ENCODE measurements at regions not wholly inside any gene's neighbourhood (a gene's known extent, or its start where the extent isn't known, plus 50 kb on each side); places are given as distances from the start of the nearest gene placed in this dataset.

DNA sequence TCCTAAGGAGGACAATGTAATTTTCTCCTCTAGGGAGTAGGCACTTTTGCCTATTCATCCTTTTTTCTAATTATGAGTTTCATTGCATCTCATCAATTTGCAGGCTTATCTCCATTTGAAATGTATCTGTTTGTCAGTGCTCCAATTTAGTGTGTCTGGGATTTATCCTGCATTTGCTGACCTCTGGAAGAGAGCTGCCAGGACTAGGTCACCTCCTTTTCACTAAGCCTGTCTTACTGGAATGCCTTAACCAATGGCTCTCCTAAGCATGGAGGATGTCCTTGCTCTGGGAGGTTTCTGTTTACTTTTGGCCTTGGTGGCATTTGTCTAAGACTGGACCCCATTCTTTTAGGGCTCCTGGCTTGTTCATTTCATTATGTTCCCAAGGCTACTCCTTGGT lies 261.5 kb downstream of the NEBL start:
- Histone ChIP-seq H3K27ac (ENCODE audit: low read depth, low read length) (peak overlapping the region; percentile 3), H3K4me3 (ENCODE audit: low read depth in 1 of 5, low read length in 5 of 5) (no peak overlapping the region), H3K27me3 (ENCODE audit: control insufficient read depth in 5 of 5, insufficient read depth in 4 of 5, low read length in 5 of 5) (no peaks in the 10 kb centered on the region), H3K9ac (ENCODE audit: low read length in 5 of 5) (no peak overlapping the region), H3K36me3 (ENCODE audit: control insufficient read depth in 5 of 5, insufficient read depth in 5 of 5, low read length in 5 of 5) (no peaks in the 10 kb centered on the region), H3K4me1 (ENCODE audit: control insufficient read depth in 5 of 5, insufficient read depth in 5 of 5, low read length in 5 of 5) (peaks cover 0 to 25% (median 0%) of the 10 kb centered on the region in 5 donors), H3K9me3 (ENCODE audit: control insufficient read depth in 5 of 5, low read length in 5 of 5) (no peaks in the 10 kb centered on the region)

DNA sequence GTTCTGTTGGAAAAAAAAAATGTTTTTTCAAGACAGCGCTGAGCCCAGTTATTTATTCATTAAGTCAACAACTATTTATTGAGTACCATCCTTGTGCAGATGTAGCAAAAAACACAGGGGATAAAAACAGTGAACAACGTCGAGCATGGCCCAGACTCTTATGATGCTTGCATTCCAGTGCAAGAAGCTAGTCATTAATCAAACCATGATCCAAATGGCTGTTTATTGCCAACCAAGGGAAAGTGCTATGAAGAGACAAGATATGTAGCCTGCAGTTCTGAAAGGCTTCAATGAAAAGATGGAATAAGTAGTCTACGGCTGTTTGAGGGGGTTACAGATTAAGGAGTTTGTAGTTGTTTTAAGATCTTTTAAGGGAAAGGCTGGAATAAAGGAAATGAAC lies 262.3 kb downstream of the NEBL start:
- Histone ChIP-seq H3K27ac (ENCODE audit: low read depth, low read length) (peak overlapping the region; percentile 3), H3K9me3 (ENCODE audit: control insufficient read depth in 5 of 5, low read length in 5 of 5) (no peaks in the 10 kb centered on the region)

DNA sequence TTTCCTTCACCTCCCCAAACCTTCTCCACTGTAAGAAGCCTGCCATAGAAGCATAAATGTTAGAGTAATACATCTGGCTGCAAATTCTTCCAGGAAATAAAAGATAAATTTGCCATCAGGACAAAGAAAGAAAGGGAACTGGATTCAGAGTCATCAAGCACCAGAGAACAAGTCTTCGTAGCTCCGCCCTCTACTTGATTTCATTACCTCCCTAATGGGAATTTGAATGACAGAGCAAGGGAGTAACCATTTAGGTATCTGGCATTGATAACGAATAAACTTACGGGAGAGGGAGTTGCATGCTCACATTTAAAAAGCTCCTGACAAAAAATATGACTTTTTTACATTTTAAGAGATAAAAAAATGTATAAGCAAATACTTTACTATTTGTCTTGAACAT lies 263.4 kb downstream of the NEBL start:
- no peak overlapping the region for H3K9ac ChIP-seq (ENCODE audit: low read length in 5 of 5)
- no peaks in the 10 kb centered on the region for H3K36me3 ChIP-seq (ENCODE audit: control insufficient read depth in 5 of 5, insufficient read depth in 5 of 5, low read length in 5 of 5)
- H3K4me3 ChIP-seq (ENCODE audit: low read depth in 1 of 5, low read length in 5 of 5), result no peak overlapping the region
- no peak overlapping the region for H3K27ac ChIP-seq (ENCODE audit: low read depth, low read length)
- no peaks in the 10 kb centered on the region for H3K27me3 ChIP-seq (ENCODE audit: control insufficient read depth in 5 of 5, insufficient read depth in 4 of 5, low read length in 5 of 5)
- H3K9me3 ChIP-seq (ENCODE audit: control insufficient read depth in 5 of 5, low read length in 5 of 5), result no peaks in the 10 kb centered on the region
- H3K4me1 ChIP-seq (ENCODE audit: control insufficient read depth in 5 of 5, insufficient read depth in 5 of 5, low read length in 5 of 5), result peaks cover 0 to 25% (median 0%) of the 10 kb centered on the region in 5 donors

More for the DNA sequence above, 262.3 kb downstream of the NEBL start:
- Histone ChIP-seq H3K36me3 (ENCODE audit: control insufficient read depth in 5 of 5, insufficient read depth in 5 of 5, low read length in 5 of 5) (no peaks in the 10 kb centered on the region), H3K4me1 (ENCODE audit: control insufficient read depth in 5 of 5, insufficient read depth in 5 of 5, low read length in 5 of 5) (peaks cover 0 to 25% (median 0%) of the 10 kb centered on the region in 5 donors), H3K9ac (ENCODE audit: low read length in 5 of 5) (no peak overlapping the region), H3K27me3 (ENCODE audit: control insufficient read depth in 5 of 5, insufficient read depth in 4 of 5, low read length in 5 of 5) (no peaks in the 10 kb centered on the region), H3K4me3 (ENCODE audit: low read depth in 1 of 5, low read length in 5 of 5) (no peak overlapping the region)

DNA sequence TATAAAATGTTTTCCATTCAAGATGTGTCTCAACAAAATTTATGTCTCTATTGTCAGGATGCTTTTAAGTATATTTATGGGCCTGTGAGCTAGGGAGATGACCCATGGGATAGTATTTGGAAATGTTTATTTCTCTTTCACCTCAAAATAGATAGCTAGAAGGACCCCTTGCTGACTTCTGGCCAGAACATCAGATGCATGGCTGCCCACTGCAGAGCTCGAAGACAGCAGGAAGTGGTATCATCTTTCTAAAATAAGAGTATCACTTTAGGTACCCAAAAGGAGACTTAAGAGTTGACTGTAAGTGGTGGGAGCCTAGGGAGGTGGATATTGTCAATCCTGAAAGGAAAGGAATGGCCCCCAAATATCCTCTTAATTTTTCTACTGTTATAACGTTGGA lies 264.4 kb downstream of the NEBL start:
- Histone ChIP-seq H3K4me3 (ENCODE audit: low read depth in 1 of 5, low read length in 5 of 5) (no peak overlapping the region), H3K36me3 (ENCODE audit: control insufficient read depth in 5 of 5, insufficient read depth in 5 of 5, low read length in 5 of 5) (no peaks in the 10 kb centered on the region), H3K27ac (ENCODE audit: low read depth, low read length) (no peak overlapping the region), H3K4me1 (ENCODE audit: control insufficient read depth in 5 of 5, insufficient read depth in 5 of 5, low read length in 5 of 5) (peaks cover 0 to 25% (median 0%) of the 10 kb centered on the region in 5 donors), H3K9ac (ENCODE audit: low read length in 5 of 5) (no peak overlapping the region), H3K9me3 (ENCODE audit: control insufficient read depth in 5 of 5, low read length in 5 of 5) (no peaks in the 10 kb centered on the region), H3K27me3 (ENCODE audit: control insufficient read depth in 5 of 5, insufficient read depth in 4 of 5, low read length in 5 of 5) (no peaks in the 10 kb centered on the region)

DNA sequence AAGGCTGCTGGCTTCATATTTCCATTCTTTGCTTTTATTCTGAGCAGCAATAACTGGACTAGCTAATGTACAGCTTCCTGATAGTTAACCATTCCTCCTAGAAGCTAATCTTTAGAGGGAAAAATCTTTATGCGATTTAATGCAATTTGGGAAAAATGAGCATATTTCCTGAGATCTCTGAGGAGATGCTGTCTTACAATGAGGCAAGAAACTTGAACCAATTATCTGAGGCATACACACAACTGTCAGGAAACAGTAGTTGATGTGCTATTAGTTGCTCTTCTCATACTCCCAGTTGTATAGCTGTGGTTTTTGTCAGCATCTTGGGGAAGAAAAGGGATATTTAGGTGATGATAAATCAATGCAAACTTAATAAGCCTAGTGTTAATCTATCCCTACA lies 265.9 kb downstream of the NEBL start:
- Histone ChIP-seq H3K27me3 (ENCODE audit: control insufficient read depth in 5 of 5, insufficient read depth in 4 of 5, low read length in 5 of 5) (no peaks in the 10 kb centered on the region), H3K27ac (ENCODE audit: low read depth, low read length) (no peak overlapping the region), H3K4me3 (ENCODE audit: low read depth in 1 of 5, low read length in 5 of 5) (no peak overlapping the region), H3K9me3 (ENCODE audit: control insufficient read depth in 5 of 5, low read length in 5 of 5) (no peaks in the 10 kb centered on the region), H3K9ac (ENCODE audit: low read length in 5 of 5) (no peak overlapping the region), H3K36me3 (ENCODE audit: control insufficient read depth in 5 of 5, insufficient read depth in 5 of 5, low read length in 5 of 5) (no peaks in the 10 kb centered on the region), H3K4me1 (ENCODE audit: control insufficient read depth in 5 of 5, insufficient read depth in 5 of 5, low read length in 5 of 5) (peaks cover 0 to 25% (median 0%) of the 10 kb centered on the region in 5 donors)

DNA sequence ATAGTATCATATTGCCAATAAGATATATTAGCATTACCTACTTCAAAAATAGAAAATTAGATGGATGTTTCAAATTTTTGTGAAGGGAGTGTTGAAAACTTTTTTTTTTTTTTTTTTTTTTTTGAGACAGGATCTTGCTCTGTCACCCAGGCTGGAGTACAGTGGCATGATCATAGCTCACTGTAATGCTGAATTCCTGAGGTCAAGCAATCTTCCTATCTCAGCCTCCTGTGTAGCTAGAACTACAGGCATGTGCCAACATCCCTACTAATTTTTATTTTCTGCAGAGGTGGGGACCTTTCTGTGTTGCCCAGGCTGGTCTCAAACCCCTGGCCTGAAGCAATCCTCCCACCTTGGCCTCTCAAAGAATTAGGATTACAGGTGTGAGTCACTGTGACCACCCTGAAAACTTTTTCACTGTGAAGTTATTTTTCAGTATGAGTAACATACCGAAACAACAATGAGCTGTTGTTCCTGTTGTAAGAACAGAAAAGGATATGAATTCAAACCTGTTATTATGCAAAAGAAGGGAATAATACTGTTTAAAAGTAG lies 266.9 kb downstream of the NEBL start:
- Histone ChIP-seq H3K27me3 (ENCODE audit: control insufficient read depth in 5 of 5, insufficient read depth in 4 of 5, low read length in 5 of 5) (no peaks in the 10 kb centered on the region), H3K9ac (ENCODE audit: low read length in 5 of 5) (no peak overlapping the region), H3K4me1 (ENCODE audit: control insufficient read depth in 5 of 5, insufficient read depth in 5 of 5, low read length in 5 of 5) (peaks cover 0 to 21% (median 0%) of the 10 kb centered on the region in 5 donors), H3K36me3 (ENCODE audit: control insufficient read depth in 5 of 5, insufficient read depth in 5 of 5, low read length in 5 of 5) (no peaks in the 10 kb centered on the region), H3K9me3 (ENCODE audit: control insufficient read depth in 5 of 5, low read length in 5 of 5) (no peaks in the 10 kb centered on the region), H3K4me3 (ENCODE audit: low read depth in 1 of 5, low read length in 5 of 5) (no peak overlapping the region), H3K27ac (ENCODE audit: low read depth, low read length) (no peak overlapping the region)

DNA sequence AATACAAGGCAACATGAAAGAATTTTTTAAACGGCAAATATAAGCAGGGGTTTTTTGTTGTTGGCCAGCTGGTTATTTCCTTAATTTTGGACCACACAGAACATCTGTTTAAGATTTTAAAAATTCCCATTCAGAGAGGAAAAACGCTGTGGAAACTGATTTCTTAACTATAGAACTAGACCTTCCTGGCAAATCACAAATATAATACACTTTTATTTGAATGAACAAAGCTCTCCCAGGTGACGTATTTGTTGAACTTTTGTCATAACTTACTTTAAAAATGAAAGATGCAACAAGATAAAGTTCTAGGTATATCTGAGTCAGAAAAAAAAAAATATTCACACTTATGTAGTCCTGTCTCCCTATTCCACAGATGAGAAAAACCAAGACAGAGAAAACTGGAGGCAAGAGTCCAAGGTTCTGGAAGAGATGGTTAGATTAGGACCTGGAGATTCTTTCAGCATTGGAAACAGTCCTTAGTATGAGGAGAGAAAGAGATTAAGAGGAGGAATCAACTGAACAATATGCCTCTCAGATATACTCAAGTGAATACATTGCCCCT lies 269.1 kb downstream of the NEBL start:
- no peaks in the 10 kb centered on the region for H3K36me3 ChIP-seq (ENCODE audit: control insufficient read depth in 5 of 5, insufficient read depth in 5 of 5, low read length in 5 of 5)

DNA sequence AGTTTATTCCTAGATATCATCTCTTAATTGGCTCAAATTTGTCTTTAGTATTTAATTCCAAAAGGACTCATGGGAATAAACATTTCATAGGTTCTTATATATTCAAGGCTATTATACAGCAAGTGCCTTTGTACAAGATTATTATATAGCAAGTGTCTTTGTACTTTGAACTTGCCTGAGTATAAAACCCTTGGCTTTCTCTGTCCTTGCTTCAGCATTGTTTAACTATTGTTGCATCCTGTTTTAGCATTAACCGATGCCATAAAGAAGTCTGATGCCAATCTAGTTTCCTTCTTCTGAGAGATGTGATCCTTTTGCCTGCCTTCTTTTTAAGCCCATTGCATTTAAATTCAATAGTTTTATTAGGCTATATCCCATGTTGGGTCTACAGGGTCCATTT lies 270.0 kb downstream of the NEBL start:
- Histone ChIP-seq H3K4me3 (ENCODE audit: low read depth in 1 of 5, low read length in 5 of 5) (no peak overlapping the region), H3K9ac (ENCODE audit: low read length in 5 of 5) (no peak overlapping the region), H3K9me3 (ENCODE audit: control insufficient read depth in 5 of 5, low read length in 5 of 5) (no peaks in the 10 kb centered on the region), H3K4me1 (ENCODE audit: control insufficient read depth in 5 of 5, insufficient read depth in 5 of 5, low read length in 5 of 5) (peaks cover 0 to 10% (median 0%) of the 10 kb centered on the region in 5 donors), H3K36me3 (ENCODE audit: control insufficient read depth in 5 of 5, insufficient read depth in 5 of 5, low read length in 5 of 5) (no peaks in the 10 kb centered on the region), H3K27ac (ENCODE audit: low read depth, low read length) (no peak overlapping the region), H3K27me3 (ENCODE audit: control insufficient read depth in 5 of 5, insufficient read depth in 4 of 5, low read length in 5 of 5) (no peaks in the 10 kb centered on the region)

More for the DNA sequence above, 269.1 kb downstream of the NEBL start:
- Histone ChIP-seq H3K27ac (ENCODE audit: low read depth, low read length) (no peak overlapping the region), H3K27me3 (ENCODE audit: control insufficient read depth in 5 of 5, insufficient read depth in 4 of 5, low read length in 5 of 5) (no peaks in the 10 kb centered on the region), H3K9ac (ENCODE audit: low read length in 5 of 5) (no peak overlapping the region), H3K9me3 (ENCODE audit: control insufficient read depth in 5 of 5, low read length in 5 of 5) (no peaks in the 10 kb centered on the region), H3K4me3 (ENCODE audit: low read depth in 1 of 5, low read length in 5 of 5) (no peak overlapping the region), H3K4me1 (ENCODE audit: control insufficient read depth in 5 of 5, insufficient read depth in 5 of 5, low read length in 5 of 5) (peaks cover 0 to 12% (median 1%) of the 10 kb centered on the region in 5 donors)

DNA sequence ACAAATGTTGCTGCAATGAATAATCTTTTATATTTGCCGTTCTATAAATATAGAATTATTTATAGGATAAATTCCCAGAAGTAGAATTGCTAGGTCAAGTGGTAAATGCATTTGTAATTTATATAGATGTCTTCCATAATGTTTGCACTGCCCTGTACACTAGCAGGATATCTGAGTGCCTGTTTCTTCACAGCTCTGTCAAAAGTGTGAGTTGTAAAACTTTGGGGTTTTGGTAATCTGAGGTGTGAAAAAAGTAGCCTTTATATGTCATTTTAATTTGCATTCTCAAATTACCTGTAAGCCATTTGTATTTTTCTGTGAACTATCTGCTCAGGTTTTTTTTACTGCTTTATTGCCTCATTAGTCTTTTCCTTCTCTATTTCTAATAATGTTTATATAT lies 271.2 kb downstream of the NEBL start:
- Histone ChIP-seq H3K9ac (ENCODE audit: low read length in 5 of 5) (no peak overlapping the region), H3K4me3 (ENCODE audit: low read depth in 1 of 5, low read length in 5 of 5) (no peak overlapping the region), H3K27me3 (ENCODE audit: control insufficient read depth in 5 of 5, insufficient read depth in 4 of 5, low read length in 5 of 5) (no peaks in the 10 kb centered on the region), H3K27ac (ENCODE audit: low read depth, low read length) (no peak overlapping the region), H3K9me3 (ENCODE audit: control insufficient read depth in 5 of 5, low read length in 5 of 5) (no peaks in the 10 kb centered on the region), H3K4me1 (ENCODE audit: control insufficient read depth in 5 of 5, insufficient read depth in 5 of 5, low read length in 5 of 5) (peaks cover 0 to 10% (median 0%) of the 10 kb centered on the region in 5 donors), H3K36me3 (ENCODE audit: control insufficient read depth in 5 of 5, insufficient read depth in 5 of 5, low read length in 5 of 5) (no peaks in the 10 kb centered on the region)

DNA sequence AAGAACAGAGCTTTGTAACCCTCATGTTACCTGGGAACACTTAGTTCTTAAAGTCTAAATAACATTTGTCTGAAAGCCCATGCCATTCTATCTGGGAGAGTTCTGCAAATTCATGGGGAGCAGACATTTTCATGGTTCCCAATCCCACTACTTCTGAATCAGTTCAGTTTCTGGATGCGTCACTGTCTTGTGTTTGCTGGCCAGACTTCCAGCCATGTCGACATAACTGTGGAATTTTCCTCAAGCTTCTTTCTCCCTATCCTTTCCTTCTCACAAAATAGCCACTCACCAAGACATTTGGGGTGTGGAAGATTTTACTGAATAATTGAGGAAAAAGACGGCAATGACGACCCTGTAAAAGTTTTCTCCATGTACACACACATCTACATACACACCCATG lies 272.5 kb downstream of the NEBL start:
- H3K27ac ChIP-seq (ENCODE audit: low read depth, low read length), result peak overlapping the region; percentile 5
- H3K4me3 ChIP-seq (ENCODE audit: low read depth in 1 of 5, low read length in 5 of 5), result no peak overlapping the region
- no peak overlapping the region for H3K9ac ChIP-seq (ENCODE audit: low read length in 5 of 5)
- peaks cover 0 to 10% (median 0%) of the 10 kb centered on the region in 5 donors for H3K4me1 ChIP-seq (ENCODE audit: control insufficient read depth in 5 of 5, insufficient read depth in 5 of 5, low read length in 5 of 5)
- no peaks in the 10 kb centered on the region for H3K36me3 ChIP-seq (ENCODE audit: control insufficient read depth in 5 of 5, insufficient read depth in 5 of 5, low read length in 5 of 5)
- H3K9me3 ChIP-seq (ENCODE audit: control insufficient read depth in 5 of 5, low read length in 5 of 5), result no peaks in the 10 kb centered on the region
- H3K27me3 ChIP-seq (ENCODE audit: control insufficient read depth in 5 of 5, insufficient read depth in 4 of 5, low read length in 5 of 5), result no peaks in the 10 kb centered on the region
